ENCODE measurements at regions not wholly inside any gene's neighbourhood (a gene's known extent, or its start where the extent isn't known, plus 50 kb on each side); places are given as distances from the start of the nearest gene placed in this dataset.

DNA sequence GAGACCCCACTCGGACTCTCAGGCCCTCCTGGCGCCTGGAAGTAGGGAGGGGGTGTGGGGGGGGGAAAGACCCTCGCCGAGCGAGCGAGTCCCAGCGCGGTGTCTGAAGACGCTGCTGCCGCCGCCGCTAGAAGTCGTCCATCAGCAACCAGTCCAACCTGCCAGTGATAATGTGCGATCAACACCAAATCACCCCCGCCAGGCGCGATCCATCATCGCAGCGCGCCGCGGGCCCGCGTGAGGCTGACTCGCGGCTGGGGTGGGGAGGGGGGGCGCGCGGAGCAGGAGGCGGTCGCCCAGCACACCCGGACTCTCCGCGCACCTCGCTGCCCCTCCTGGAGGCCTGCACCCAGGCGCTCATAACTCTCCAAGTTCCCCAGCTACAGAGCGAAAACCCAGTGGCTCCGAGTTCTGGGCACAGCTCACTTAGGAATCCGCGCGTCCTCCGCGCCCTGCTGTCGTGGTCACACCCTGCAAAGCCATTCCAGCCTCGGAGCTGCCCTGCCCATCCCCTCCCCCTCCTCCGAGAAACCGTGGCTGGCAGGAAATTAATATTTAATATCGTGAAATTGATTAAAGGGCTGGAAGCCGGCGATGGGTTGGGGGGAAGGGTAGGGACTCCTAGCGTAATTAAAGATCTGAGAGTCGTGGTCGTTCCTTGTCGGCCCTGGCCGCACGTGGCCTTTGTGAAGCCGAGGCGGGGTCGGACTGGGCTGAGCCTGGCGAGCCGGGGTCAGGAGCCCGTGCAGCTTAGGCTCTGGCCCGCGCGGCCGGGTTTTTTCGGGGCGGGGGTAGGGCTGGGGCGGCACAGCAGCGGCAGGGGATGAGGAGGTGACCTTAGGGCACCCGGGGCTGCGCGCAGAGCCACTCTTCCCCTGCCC, 58.1 kb upstream of the BCOR start (continued):
- TF ChIP-seq ZIK1 (CRISPR knock-in tag; IDR thresholded peaks at IDR 0.05; ENCODE audit: borderline replicate concordance, low read depth), result no peak
- TF ChIP-seq, protein P1, sequence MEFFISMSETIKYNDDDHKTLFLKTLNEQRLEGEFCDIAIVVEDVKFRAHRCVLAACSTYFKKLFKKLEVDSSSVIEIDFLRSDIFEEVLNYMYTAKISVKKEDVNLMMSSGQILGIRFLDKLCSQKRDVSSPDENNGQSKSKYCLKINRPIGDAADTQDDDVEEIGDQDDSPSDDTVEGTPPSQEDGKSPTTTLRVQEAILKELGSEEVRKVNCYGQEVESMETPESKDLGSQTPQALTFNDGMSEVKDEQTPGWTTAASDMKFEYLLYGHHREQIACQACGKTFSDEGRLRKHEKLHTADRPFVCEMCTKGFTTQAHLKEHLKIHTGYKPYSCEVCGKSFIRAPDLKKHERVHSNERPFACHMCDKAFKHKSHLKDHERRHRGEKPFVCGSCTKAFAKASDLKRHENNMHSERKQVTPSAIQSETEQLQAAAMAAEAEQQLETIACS (CRISPR knock-in tag; IDR thresholded peaks at IDR 0.05), result 0 out of 2 replicates have a peak, but pooled peaks have one; percentile 8
- TF ChIP-seq ZNF251 (CRISPR knock-in tag; IDR thresholded peaks at IDR 0.05), result no peak
- no peak for TF ChIP-seq ZNF598 (CRISPR knock-in tag; IDR thresholded peaks at IDR 0.05; ENCODE audit: borderline replicate concordance)
- TF ChIP-seq ZNF383 (CRISPR knock-in tag; IDR thresholded peaks at IDR 0.05; ENCODE audit: borderline replicate concordance), result no peak
- TF ChIP-seq ZNF558 (CRISPR knock-in tag; IDR thresholded peaks at IDR 0.05; ENCODE audit: borderline replicate concordance), result no peak
- TF ChIP-seq, protein P2, sequence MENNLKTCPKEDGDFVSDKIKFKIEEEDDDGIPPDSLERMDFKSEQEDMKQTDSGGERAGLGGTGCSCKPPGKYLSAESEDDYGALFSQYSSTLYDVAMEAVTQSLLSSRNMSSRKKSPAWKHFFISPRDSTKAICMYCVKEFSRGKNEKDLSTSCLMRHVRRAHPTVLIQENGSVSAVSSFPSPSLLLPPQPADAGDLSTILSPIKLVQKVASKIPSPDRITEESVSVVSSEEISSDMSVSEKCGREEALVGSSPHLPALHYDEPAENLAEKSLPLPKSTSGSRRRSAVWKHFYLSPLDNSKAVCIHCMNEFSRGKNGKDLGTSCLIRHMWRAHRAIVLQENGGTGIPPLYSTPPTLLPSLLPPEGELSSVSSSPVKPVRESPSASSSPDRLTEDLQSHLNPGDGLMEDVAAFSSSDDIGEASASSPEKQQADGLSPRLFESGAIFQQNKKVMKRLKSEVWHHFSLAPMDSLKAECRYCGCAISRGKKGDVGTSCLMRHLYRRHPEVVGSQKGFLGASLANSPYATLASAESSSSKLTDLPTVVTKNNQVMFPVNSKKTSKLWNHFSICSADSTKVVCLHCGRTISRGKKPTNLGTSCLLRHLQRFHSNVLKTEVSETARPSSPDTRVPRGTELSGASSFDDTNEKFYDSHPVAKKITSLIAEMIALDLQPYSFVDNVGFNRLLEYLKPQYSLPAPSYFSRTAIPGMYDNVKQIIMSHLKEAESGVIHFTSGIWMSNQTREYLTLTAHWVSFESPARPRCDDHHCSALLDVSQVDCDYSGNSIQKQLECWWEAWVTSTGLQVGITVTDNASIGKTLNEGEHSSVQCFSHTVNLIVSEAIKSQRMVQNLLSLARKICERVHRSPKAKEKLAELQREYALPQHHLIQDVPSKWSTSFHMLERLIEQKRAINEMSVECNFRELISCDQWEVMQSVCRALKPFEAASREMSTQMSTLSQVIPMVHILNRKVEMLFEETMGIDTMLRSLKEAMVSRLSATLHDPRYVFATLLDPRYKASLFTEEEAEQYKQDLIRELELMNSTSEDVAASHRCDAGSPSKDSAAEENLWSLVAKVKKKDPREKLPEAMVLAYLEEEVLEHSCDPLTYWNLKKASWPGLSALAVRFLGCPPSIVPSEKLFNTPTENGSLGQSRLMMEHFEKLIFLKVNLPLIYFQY (CRISPR knock-in tag; IDR thresholded peaks at IDR 0.05; ENCODE audit: borderline replicate concordance), result no peak
- no peak for TF ChIP-seq CHD2 (IDR thresholded peaks at IDR 0.05; ENCODE audit: low read depth, low read length)
- TF ChIP-seq THYN1 (CRISPR knock-in tag; IDR thresholded peaks at IDR 0.05; ENCODE audit: borderline replicate concordance, low read depth), result no peak
- TF ChIP-seq, protein P3, sequence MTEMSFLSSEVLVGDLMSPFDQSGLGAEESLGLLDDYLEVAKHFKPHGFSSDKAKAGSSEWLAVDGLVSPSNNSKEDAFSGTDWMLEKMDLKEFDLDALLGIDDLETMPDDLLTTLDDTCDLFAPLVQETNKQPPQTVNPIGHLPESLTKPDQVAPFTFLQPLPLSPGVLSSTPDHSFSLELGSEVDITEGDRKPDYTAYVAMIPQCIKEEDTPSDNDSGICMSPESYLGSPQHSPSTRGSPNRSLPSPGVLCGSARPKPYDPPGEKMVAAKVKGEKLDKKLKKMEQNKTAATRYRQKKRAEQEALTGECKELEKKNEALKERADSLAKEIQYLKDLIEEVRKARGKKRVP (CRISPR knock-in tag; IDR thresholded peaks at IDR 0.05), result 0 out of 4 replicates have a peak, but pooled peaks of 1 of the 2 experiments have one; percentile 15
- TF ChIP-seq HNRNPK (IDR thresholded peaks at IDR 0.05; ENCODE audit: low read depth, low read length, poor library complexity, severe bottlenecking), result peak; percentile 59
- no peak for TF ChIP-seq JUNB (CRISPR knock-in tag; IDR thresholded peaks at IDR 0.05; ENCODE audit: borderline replicate concordance)
- no peak for TF ChIP-seq ZNF430 (CRISPR knock-in tag; IDR thresholded peaks at IDR 0.05)
- TF ChIP-seq JUND (CRISPR knock-in tag; IDR thresholded peaks at IDR 0.05), result no peak
- no peak for TF ChIP-seq GFI1 (CRISPR knock-in tag; IDR thresholded peaks at IDR 0.05; ENCODE audit: borderline replicate concordance)
- TF ChIP-seq HOXA5 (CRISPR knock-in tag; IDR thresholded peaks at IDR 0.05), result 0 out of 2 replicates have a peak, but pooled peaks have one; percentile 17
- peak; percentile 24; the same call in 1 of the 2 replicates for TF ChIP-seq ZFY (CRISPR knock-in tag; IDR thresholded peaks at IDR 0.05)
- TF ChIP-seq, protein P4, sequence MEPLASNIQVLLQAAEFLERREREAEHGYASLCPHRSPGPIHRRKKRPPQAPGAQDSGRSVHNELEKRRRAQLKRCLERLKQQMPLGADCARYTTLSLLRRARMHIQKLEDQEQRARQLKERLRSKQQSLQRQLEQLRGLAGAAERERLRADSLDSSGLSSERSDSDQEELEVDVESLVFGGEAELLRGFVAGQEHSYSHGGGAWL (CRISPR knock-in tag; IDR thresholded peaks at IDR 0.05), result no peak
- TF ChIP-seq, protein P5, sequence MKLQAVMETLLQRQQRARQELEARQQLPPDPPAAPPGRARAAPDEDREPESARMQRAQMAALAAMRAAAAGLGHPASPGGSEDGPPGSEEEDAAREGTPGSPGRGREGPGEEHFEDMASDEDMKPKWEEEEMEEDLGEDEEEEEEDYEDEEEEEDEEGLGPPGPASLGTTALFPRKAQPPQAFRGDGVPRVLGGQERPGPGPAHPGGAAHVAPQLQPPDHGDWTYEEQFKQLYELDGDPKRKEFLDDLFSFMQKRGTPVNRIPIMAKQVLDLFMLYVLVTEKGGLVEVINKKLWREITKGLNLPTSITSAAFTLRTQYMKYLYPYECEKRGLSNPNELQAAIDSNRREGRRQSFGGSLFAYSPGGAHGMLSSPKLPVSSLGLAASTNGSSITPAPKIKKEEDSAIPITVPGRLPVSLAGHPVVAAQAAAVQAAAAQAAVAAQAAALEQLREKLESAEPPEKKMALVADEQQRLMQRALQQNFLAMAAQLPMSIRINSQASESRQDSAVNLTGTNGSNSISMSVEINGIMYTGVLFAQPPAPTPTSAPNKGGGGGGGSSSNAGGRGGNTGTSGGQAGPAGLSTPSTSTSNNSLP (IDR thresholded peaks at IDR 0.05; ENCODE audit: low read depth, low read length), result no peak

Measured in HepG2 (cell line).